GM20000 (cell line): ENCODE measurements at regions not wholly inside any gene's neighbourhood (a gene's known extent, or its start where the extent isn't known, plus 50 kb on each side); places are given as distances from the start of the nearest gene placed in this dataset.

ENCODE experiments used
- DNase-seq: peaks from one replicate; pipeline ENCODE4 v3.0.0; 2012; ENCODE audit warnings: low spot score
- CTCF ChIP-seq: IDR thresholded peaks from 2 replicates; pipeline ENCODE4 v1.5.1; 2012; ENCODE audit warnings: mild to moderate bottlenecking, control low read depth; ENCODE audit errors: extremely low read depth, missing control alignments

GRCh38 chr18:45399643-45400042 lies 215.6 kb upstream of the SLC14A2 start:
- TF ChIP-seq CTCF = no peak
- DNase-seq = no peak

- no peak for DNase-seq
- no peak for TF ChIP-seq CTCF
Measured at GRCh38 chr18:45402485-45403056, 212.7 kb upstream of the SLC14A2 start.

GRCh38 chr18:45403341-45404049 lies 211.8 kb upstream of the SLC14A2 start:
- no peak for TF ChIP-seq CTCF
- no peak for DNase-seq

- DNase-seq = no peak
- TF ChIP-seq CTCF = no peak
Measured at GRCh38 chr18:45408218-45408617, 207.1 kb upstream of the SLC14A2 start.

- no peak for DNase-seq
- TF ChIP-seq CTCF = no peak
Measured at GRCh38 chr18:45409971-45410370, 205.3 kb upstream of the SLC14A2 start.

- no peak for DNase-seq
- no peak for TF ChIP-seq CTCF
Measured at GRCh38 chr18:45412577-45412976, 202.7 kb upstream of the SLC14A2 start.

GRCh38 chr18:45413180-45413836 lies 202.0 kb upstream of the SLC14A2 start:
- no peak for DNase-seq
- TF ChIP-seq CTCF = no peak
